GM18868 (cell line): ENCODE measurements at regions not wholly inside any gene's neighbourhood (a gene's known extent, or its start where the extent isn't known, plus 50 kb on each side); places are given as distances from the start of the nearest gene placed in this dataset.
"Not testable (repeated sequence)": the region's sequence is repeated elsewhere in the genome, so short reads cannot be mapped to it uniquely, and the experiment has no call there.

ENCODE experiments used
- ATAC-seq: cut with Tn5 transposase; IDR thresholded peaks from one replicate; pipeline ENCODE4 v1.9.1; 2021; ENCODE audit warnings: mild to moderate bottlenecking, moderate library complexity; ENCODE audit not compliant: unreplicated experiment

DNA sequence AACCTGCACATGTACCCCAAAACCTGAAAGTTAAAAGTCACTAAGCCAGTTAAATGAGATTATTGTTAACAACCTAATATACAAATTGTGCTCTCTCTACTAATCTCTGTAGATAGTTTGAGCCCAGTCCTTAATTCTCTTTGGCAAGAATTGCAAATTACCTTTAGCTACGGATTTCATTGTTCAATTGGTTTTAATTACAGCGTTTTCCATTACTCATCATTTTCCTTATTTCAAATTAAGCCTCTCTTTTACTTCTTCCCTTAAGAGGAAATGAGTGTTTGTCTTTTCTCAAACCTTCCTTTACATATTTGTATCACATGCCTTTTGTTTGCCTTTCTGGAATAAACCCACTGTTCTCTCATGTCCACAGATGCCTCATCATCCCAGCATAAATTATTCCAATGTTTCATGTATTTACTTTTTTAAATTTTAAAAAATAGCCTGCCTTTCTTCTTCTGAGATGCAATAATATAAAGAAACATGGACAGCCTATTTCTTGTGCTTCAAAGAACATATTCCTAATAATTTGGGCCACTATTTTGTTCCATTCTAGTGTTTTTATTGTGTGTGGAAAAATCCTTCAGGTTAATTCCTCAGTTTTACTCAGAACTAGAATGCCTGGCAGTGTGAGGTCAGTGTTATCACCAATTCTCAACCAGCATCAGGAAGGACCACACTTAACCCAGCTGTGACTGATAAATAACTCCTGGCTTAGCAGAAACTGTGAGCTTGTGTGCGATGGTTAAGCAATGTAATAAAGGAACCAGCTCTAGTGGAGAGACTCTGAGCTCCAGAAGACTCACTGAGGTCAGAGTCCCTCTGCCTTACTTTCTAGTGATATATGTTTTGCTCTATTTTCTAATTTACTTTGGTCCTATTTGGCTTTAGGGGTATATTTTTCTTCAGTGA lies 600.5 kb downstream of the LTN1 start:
- ATAC-seq, result no peak

DNA sequence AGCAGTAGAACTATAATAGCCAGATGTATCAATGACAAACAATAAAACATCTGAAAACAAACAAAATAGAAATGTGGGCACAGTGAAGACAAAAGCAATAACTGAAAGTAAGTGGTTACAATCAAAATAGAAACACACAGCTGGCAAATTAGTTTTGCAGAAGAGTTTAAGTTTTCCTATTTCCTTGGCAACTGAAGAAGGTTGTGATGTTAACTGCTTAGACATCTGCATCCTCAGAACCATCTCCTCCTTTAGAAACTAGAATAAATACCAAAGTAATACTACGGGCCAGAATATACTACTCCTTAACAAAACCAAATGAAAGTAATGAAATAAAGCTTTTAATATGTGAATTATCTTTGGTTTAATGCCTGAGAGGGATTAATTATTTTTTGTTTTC lies 605.5 kb downstream of the LTN1 start:
- ATAC-seq, result no peak

DNA sequence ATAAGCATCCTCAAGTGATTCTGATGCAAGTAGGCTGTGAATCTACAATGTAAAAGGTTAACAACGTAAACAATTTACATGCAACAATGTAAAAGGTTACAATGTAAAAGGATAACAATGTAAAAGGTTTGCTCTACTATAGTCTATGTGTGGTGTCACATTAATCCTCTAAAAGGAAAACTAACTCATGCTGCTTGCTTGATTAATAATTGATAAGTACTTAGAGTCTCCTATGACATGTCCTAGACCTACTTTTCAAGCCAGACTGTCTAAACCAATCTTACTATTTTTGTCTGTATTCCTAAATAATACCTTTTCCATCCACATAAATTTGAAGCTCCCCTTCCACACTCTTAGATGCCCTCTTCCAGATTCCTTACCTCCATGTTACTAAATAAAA lies 606.8 kb downstream of the LTN1 start:
- ATAC-seq, result no peak

DNA sequence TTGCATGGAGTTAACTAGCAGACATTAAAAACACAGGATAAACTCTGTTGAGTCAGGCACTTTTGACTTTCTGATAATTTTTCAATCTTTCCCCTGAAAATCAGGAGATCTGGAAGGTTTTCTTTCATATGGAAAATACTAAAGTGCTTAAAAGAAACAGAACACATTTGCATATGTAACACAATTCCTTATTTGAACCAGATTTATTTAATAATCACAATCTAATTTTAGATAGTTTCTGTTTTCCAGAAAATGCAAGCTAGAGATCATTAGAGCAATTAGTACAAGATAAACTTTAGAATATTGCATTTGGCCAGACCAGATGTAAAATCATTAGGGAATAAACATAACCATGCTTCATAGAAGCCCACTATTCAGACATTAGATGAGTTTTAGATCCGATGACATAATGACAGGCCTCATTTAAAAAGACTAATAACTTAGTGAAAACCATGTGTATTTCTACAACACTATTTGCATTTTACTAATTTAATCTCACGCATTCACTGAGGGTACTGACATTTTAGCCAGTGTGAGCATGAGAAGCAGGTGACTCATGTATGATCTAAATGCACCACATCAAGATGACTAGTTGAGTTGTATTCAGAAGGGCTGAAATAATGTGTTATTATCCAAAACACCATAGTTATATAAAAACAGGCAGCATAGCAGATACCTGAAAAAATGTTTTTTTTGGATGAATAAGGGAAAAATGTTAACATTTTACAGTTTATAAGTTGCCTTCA lies 611.5 kb downstream of the LTN1 start:
- not testable (repeated sequence) for ATAC-seq

DNA sequence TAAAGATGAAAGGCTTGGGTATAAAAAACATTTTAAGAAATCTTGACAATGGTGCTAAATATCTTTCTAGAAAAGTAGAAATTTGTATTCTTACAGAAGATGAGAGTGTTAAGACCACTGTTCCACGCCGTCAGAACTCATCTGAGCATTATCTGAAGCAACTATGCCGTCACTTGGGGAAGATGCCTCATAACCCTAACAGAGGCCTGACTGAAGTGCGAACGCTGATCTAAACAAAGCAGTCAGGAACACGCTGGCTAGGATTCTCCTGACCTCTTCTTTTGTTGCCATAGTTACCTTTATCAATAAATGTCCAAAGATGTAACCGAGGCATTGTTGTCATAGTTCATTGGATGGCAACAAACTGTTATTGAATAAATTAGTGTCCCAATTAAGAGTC lies 612.4 kb downstream of the LTN1 start:
- ATAC-seq, result no peak

DNA sequence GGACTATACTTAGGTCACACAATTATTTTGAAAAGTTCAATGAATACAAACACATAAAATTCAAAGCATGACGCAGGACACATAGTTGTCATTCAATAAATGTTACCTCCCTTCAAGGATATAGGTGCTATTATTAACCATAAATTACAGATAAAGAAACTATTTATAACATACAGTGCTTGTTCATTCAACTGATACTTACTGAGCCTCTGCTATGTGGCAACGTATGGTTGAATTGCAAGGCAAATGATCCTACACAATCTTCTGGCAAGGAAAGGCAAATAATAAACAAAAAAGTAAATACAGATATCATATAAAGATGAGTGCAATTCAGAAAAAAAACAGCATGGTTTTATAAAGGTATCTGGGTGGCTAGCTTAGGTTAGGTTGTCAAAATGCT lies 614.7 kb downstream of the LTN1 start:
- no peak for ATAC-seq

DNA sequence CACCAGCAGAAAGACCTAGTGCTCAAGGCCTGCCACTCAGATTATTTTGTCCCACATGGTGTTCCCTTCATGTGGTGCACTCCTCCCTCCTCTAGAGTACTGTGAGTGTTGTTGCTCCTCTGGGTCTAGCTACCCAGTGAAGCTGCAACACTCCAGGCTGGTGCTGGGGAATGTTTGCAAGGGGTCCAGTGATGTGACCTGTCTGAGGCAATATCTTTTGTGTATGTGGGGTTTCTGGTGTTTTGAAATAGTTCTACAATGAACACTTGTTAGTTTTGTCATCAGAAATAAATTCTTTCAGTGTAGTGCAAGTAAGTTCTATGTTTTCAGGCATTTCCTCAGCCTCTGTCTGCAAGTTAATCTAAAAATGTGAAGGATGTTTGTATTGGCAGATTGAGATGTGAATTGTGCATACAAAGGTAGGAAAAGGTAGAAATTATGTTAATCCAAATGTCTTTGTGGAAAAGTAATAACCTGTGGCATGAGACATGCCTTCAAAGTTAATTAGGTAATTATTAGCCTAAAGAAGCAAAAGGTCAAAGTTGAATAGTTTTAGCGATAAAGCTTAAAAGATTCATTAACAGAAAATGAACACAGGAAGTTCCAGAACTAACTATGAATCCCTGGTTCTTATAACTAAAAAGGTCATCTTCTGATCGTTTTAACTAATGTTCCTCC lies 616.8 kb downstream of the LTN1 start:
- no peak for ATAC-seq

DNA sequence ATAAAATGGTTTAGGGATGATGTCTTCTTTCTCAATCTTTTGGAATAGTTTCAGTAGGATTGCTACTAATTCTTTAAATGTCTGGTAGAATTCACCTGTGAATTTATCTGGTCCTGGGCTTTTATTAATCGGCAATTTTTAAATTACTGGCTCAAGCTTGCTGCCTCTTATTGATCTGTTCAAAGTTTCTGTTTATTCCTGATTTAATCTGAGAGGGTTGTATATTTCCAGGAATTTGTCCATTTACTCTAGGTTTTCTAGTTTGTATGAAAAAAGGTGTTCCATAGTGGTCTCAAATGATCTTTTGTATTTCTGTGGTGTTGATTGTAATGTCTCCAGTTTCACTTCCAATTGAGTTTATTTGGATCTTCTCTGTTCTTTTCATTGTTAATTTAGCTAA lies 617.8 kb downstream of the LTN1 start:
- ATAC-seq, result no peak

DNA sequence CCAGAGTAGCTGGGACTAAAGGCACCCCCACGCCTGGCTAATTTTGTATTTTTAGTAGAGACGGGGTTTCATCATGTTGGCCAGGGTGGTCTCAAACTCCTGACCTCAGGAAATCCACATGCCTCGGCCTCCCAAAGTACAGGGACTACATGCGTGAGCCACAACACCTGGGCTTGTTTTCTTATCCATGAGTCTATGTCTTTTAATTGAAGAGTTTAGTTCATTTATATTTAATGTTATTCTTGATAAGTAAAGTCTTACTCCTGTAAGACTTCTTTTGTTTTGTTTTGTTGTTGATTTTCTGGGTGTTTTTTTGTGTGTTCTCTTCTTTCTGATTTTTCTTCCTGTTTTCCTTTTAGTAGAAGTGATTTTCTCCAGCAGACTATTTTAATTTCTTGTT lies 621.0 kb downstream of the LTN1 start:
- no peak for ATAC-seq

DNA sequence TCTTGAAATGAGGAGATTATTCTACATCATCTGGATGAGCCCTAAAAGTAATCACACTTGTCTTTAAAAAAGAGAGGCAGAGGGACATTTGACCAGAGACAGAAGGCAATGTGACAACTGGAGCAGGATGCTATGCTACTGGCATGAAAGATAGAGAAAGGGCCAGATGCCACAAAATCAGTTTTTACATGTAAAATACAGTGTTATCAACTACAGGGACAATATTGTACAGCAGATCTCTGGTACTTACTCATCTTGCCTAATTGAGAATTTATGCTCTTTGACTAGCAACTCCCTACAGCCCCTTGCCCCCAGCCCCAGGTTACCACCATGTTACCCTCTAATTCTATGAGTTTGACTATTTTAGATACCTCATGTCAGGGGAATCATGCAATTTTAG lies 633.4 kb downstream of the LTN1 start:
- no peak for ATAC-seq

DNA sequence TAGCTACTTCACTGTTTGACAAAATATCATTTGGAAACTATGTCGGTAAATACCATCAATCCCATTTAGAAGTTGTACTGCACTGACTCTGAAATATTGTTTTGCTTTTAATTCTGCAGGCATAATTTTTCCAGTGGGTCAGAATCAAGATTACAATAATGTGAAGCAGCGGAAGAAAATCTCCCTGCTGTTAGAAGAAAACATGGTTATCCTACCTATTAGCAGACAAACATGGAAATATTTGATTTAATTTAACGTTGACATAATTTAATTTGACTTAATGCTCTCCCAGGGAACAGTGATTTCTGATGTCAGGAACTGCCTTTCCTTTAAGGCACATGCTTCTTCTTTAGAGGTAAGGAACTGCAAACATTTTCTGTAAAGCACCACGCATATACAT lies 634.0 kb downstream of the LTN1 start:
- no peak for ATAC-seq

DNA sequence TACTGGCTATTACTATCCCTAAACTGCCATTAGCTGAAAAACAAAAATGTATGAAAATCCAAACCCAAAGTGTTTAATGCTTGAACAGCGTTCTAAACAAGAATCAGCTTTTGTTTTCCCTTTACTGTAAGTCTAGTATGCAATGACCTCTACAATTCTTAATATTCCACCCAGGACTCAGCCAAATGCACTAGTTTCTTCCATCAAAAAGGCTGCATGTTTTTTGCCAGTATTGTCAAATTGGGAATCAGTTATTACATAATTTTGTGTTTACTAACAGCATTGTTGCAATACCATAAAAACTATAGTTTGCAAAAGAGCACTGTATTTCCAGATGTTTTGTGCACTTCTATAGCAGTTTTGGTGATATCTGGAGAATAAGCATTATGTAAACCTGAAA lies 634.5 kb downstream of the LTN1 start:
- ATAC-seq, result no peak

DNA sequence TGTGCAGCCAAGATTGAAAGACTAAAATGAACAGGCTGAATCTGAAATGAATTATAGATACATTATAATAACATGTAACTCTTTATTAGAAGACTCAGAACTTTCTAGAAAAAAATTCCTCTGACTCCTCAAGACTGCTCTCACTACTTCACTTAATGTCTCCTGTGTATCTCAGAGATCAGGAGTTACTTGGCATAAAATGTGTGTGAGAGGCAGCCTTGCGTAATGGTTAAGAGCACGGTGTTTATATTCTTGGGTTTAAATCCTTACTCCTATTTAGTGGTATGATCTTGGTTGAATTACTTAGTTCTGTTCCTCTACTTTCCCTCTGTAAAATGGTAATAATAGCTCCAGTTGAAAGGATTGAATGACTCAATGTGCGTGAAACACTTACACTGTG lies 634.9 kb downstream of the LTN1 start:
- ATAC-seq, result no peak

DNA sequence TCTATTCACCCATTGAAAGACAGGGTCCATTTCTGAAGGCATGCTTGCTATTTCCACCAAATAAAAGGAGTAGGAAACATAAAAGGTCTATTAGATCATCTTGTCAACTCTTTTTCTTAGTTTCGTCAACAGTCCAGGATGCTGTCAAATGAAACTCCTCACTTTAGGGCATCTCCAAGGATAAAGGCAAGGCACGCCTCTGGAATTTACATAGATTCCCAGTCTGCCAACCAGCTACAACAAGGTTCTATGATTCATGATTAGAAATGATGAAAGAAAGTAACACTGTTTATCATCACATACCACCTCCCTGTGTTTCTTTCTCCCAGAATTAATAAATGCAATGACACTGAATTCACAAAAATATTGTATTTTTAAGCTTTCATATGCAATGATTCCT lies 636.3 kb downstream of the LTN1 start:
- ATAC-seq, result no peak

DNA sequence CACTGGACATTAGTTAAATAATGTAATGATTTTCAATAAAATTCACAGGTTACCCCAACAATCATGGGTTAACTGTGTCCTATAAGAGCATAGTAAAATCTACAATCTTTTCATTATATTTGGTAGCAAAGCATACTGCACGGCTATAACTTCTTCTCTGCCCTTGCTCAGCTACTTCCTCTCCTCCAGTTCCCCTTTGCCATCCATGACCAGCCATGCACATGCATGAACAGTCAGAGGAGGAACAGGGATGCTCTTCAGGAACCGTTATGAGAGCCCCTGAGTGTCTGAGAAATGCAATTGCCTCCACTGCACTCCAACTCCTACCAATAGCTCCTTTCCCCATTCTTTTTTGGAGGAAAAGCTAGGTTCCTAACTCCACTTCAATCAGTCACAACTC lies 646.7 kb downstream of the LTN1 start:
- ATAC-seq, result no peak

DNA sequence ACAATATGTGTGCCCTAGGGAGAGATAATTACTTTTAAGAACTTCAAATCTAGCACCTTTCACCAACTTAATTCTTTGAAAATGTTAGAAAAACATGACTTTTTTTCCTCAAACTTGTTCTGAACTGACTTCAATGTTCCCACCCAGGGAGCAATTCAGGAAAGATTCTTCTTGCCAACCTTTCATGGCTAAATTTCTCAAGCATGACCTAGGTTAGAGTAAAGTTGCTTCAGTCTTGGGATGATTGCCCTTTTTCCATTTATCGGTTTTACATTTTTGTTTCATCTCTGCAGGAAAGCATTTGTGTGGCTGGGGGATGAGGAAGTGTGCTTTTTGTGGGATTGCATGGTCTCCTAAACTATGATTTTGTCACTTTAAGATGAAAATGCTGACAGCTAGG lies 647.7 kb downstream of the LTN1 start:
- no peak for ATAC-seq

DNA sequence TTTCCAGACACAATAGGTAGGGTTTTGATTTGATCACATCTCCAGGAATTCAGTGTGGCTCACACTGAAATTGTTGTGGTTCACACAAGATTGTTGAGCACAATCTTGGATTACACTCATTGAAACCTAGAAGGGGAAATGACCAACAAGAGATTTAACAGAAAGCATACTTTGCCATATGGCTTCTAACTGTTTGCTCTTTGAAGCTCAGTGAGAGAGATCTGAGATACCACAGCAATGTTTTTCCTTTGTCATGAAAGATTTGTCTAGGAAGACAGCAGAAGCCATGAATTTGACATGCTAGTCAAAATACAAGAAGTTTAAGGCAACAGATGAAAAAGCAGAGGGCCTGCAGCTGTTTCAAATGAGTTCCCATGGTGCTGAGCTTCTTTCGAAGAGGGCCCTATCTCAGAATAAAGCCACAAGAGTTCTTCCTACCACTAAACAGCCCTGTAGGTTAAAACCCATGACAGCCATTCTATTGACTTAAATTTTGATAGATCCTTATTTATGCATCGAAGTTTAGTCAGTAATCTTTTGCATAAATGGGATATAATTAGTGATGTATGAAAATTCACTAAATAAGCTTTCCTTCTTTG lies 650.4 kb downstream of the LTN1 start:
- ATAC-seq, result no peak

DNA sequence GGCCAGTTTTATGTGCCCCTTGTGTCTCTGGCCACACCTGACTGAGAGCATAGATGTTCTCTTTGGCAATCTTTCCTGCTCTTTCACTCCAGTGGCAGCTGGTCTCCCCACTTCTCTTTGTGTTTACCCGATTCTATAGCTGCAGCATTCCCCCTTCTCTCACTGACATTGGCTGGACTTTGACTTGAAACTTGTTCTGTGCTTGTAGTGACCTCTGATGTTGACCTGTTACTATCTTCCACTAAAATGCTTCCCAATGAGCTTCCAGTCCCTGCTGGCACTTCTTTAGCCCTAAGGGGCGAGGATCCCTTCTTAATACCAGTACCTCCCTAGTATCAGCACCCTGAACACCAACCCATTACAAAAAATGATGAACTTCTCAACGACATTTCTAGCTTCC lies 653.3 kb downstream of the LTN1 start:
- no peak for ATAC-seq

DNA sequence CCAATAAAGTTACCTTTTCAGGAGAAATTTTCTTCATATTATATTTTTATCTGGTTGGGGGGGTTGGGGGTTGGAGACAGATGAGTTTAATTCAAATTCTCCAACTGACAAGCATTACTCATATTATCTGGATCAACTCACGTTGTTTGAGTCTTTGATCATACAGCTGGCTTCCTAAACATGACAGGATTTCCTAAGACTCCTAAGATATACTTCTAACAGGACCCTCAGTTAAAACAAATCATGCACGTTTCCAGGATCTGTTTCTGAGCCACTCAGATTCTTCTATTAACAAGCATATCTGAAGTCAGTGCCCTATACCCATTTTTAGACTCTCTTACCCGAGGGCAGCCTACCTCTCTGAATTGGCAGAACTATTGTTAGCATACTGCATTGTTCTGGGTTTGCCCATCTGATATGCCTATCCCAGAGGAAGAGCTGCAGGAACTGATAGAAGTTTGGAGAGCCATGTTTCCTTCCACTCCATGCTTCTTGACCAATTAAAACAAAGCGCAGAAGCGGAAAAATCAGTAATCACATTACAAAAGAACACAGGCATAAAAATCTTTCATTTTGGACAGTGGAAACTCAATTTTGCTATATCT lies 653.9 kb downstream of the LTN1 start:
- ATAC-seq, result no peak

DNA sequence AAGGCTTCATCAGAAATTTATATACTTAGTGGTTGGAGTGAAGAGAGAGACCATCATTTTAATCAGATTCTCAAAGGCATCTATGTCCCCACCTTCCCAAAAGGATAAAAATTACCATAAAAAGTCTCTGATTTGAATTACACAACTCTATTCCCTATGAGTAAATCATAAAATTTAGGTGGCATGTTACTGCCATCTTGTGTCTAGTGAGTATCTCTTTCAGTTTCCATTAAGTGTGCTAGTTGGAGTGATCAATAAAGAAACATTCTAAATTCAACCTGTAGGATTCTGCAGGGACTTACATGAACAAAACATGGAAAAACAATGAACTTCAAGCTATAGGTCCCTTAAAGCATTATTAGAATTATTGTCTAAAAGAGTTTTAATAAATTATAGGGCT lies 655.4 kb downstream of the LTN1 start:
- ATAC-seq, result peak; percentile 37

DNA sequence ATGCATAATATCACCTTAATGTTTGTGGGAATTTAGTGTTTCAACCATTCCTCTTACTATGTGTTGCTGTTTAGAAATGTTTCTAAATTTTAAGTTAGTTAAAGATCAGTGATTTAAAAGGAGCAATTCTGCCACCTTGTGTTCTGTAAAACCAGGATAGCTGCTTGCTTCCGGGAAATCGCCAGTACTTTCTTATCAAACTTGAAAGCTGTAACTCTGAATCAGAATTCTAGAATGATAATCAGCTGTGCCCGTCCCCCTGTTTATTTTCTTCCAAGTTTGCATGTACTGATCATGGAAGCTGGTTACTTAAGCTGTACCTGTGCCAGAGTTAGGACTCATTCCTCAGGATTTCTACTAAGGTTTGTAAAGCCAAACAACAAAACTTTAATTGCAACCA lies 656.4 kb downstream of the LTN1 start:
- ATAC-seq, result no peak
